ENCODE measurements at regions not wholly inside any gene's neighbourhood (a gene's known extent, or its start where the extent isn't known, plus 50 kb on each side); places are given as distances from the start of the nearest gene placed in this dataset.

- no peak for TF ChIP-seq CREB1 (IDR thresholded peaks at IDR 0.05; ENCODE audit: low read depth)
- TF ChIP-seq ZNF217 (IDR thresholded peaks at IDR 0.05): no peak
- TF ChIP-seq NR2F1 (conservative IDR thresholded peaks at IDR 0.05): no peak
- no peak for TF ChIP-seq CTCF (IDR thresholded peaks at IDR 0.05 in 2 of 3, conservative IDR thresholded peaks at IDR 0.05 in 1 of 3; ENCODE audit: control insufficient read depth in 2 of 3, extremely low read depth in 1 of 3, insufficient read depth in 1 of 3, low read depth in 3 of 3, low read length in 3 of 3)
- no peak for TF ChIP-seq ELK1 (IDR thresholded peaks at IDR 0.05; ENCODE audit: low read depth, low read length)
Observed at GRCh38 chr2:52141076-52141475, 1109.1 kb upstream of the NRXN1 start.
